Astrocyte of the spinal cord (primary cell): ENCODE measurements at regions not wholly inside any gene's neighbourhood (a gene's known extent, or its start where the extent isn't known, plus 50 kb on each side); places are given as distances from the start of the nearest gene placed in this dataset.

Experiments
- DNase-seq: peaks from one replicate; pipeline ENCODE4 v3.0.0; 2011; ENCODE audit warnings: low read depth, low spot score
- H3K4me3 ChIP-seq: 2 replicates; pipeline ENCODE4 v1.5.1; 2011; ENCODE audit warnings: low read depth, mild to moderate bottlenecking, low read length, moderate library complexity
- CTCF ChIP-seq: IDR thresholded peaks from 2 replicates; pipeline ENCODE4 v1.5.1; 2012; ENCODE audit warnings: low read depth, mild to moderate bottlenecking, low read length, inconsistent platforms
- in situ Hi-C: cut with HindIII; loops from 2 replicates; pipeline ENCODE4 v1.10.0; 2017; ENCODE audit warnings: low sequenced_read_pairs

- no peak for TF ChIP-seq CTCF
- in situ Hi-C loops: no loop called here
- no peak for DNase-seq
Observed at GRCh38 chr6:156455847-156456246, 321.3 kb upstream of the ARID1B start.

GRCh38 chr6:156454867-156455266, 322.3 kb upstream of the ARID1B start:
- no peak overlapping the region for H3K4me3 ChIP-seq
- in situ Hi-C loops: no loop called here
- DNase-seq: no peak
- TF ChIP-seq CTCF: no peak

More at GRCh38 chr6:156455847-156456246, 321.3 kb upstream of the ARID1B start:
- H3K4me3 ChIP-seq: no peak overlapping the region

- H3K4me3 ChIP-seq: no peak overlapping the region
- in situ Hi-C loops: no loop called here
- TF ChIP-seq CTCF: no peak
- DNase-seq: no peak
Observed at GRCh38 chr6:156451726-156452125, 325.5 kb upstream of the ARID1B start.

GRCh38 chr6:156451088-156451487, 326.1 kb upstream of the ARID1B start:
- DNase-seq: no peak
- no peak overlapping the region for H3K4me3 ChIP-seq
- in situ Hi-C loops: no loop called here
- no peak for TF ChIP-seq CTCF

GRCh38 chr6:156450421-156450820, 326.8 kb upstream of the ARID1B start:
- in situ Hi-C loops: no loop called here
- no peak for TF ChIP-seq CTCF

GRCh38 chr6:156449569-156449968, 327.6 kb upstream of the ARID1B start:
- TF ChIP-seq CTCF: no peak
- no peak for DNase-seq
- in situ Hi-C loops: no loop called here

More at GRCh38 chr6:156450421-156450820, 326.8 kb upstream of the ARID1B start:
- H3K4me3 ChIP-seq: no peak overlapping the region
- DNase-seq: no peak

GRCh38 chr6:156449128-156449527, 328.1 kb upstream of the ARID1B start:
- TF ChIP-seq CTCF: no peak
- in situ Hi-C loops: no loop called here
- no peak for DNase-seq
- no peak overlapping the region for H3K4me3 ChIP-seq

More at GRCh38 chr6:156449569-156449968, 327.6 kb upstream of the ARID1B start:
- no peak overlapping the region for H3K4me3 ChIP-seq
